HFFc6 (cell line): ENCODE measurements at regions not wholly inside any gene's neighbourhood (a gene's known extent, or its start where the extent isn't known, plus 50 kb on each side); places are given as distances from the start of the nearest gene placed in this dataset.

Experiments used
- DNase-seq: peaks from one replicate; pipeline ENCODE4 v3.0.0-alpha.2; 2018
- H3K27ac Mint-ChIP-seq: 2 replicates; pipeline ENCODE4 v1.8.0; 2020; ENCODE audit warnings: mild to moderate bottlenecking, mixed read lengths
- H3K27me3 Mint-ChIP-seq: 2 replicates; pipeline ENCODE4 v1.8.0; 2021; ENCODE audit warnings: mild to moderate bottlenecking, moderate library complexity, mixed read lengths; ENCODE audit not compliant: insufficient read depth
- H3K36me3 Mint-ChIP-seq: 2 replicates; pipeline ENCODE4 v1.8.0; 2021; ENCODE audit warnings: low read depth, mixed read lengths
- H3K4me1 Mint-ChIP-seq: 2 replicates; pipeline ENCODE4 v1.8.0; 2020; ENCODE audit warnings: low read depth, mixed read lengths
- H3K4me3 Mint-ChIP-seq: 2 replicates; pipeline ENCODE4 v1.8.0; 2020; ENCODE audit warnings: mild to moderate bottlenecking, moderate library complexity, mixed read lengths
- H3K9me3 Mint-ChIP-seq: 2 replicates; pipeline ENCODE4 v1.8.0; 2020; ENCODE audit warnings: mild to moderate bottlenecking, mixed read lengths
- CTCF ChIP-seq: fragments of 200-600 bp; sonication (generic); IDR thresholded peaks from 2 replicates; pipeline ENCODE4 v1.5.0; 2021; ENCODE audit warnings: antibody characterized with exemption, mild to moderate bottlenecking

- Mint-ChIP-seq H3K4me3 (no peak overlapping the region), H3K4me1 (no peaks in the 10 kb centered on the region), H3K27me3 (no peaks in the 10 kb centered on the region), H3K36me3 (no peaks in the 10 kb centered on the region), H3K27ac (no peak overlapping the region), H3K9me3 (peaks cover 39% of the 10 kb centered on the region)
- no peak for DNase-seq
- no peak for TF ChIP-seq CTCF
Measured at GRCh38 chr7:8973601-8974000, 540.2 kb downstream of the NXPH1 start.

GRCh38 chr7:8975681-8976080 is 542.3 kb downstream of the NXPH1 start:
- Mint-ChIP-seq H3K27me3 (no peaks in the 10 kb centered on the region), H3K27ac (no peak overlapping the region), H3K4me1 (no peaks in the 10 kb centered on the region), H3K4me3 (no peak overlapping the region), H3K36me3 (no peaks in the 10 kb centered on the region), H3K9me3 (peaks cover 43% of the 10 kb centered on the region)
- TF ChIP-seq CTCF: no peak
- no peak for DNase-seq

- TF ChIP-seq CTCF: no peak
- Mint-ChIP-seq H3K27me3 (no peaks in the 10 kb centered on the region; the same call in 1 of the 2 replicates), H3K36me3 (no peaks in the 10 kb centered on the region), H3K4me3 (no peak overlapping the region), H3K4me1 (no peaks in the 10 kb centered on the region), H3K9me3 (peaks cover 41% of the 10 kb centered on the region), H3K27ac (no peak overlapping the region)
- DNase-seq: no peak
Measured at GRCh38 chr7:8982338-8982992, 549.1 kb downstream of the NXPH1 start.

- Mint-ChIP-seq H3K4me1 (no peaks in the 10 kb centered on the region), H3K36me3 (no peaks in the 10 kb centered on the region), H3K4me3 (no peak overlapping the region), H3K27ac (no peak overlapping the region), H3K27me3 (no peaks in the 10 kb centered on the region; the same call in 1 of the 2 replicates), H3K9me3 (peaks cover 33% of the 10 kb centered on the region)
- no peak for TF ChIP-seq CTCF
- DNase-seq: no peak
Measured at GRCh38 chr7:8985255-8985654, 551.8 kb downstream of the NXPH1 start.

- H3K4me1 Mint-ChIP-seq: no peaks in the 10 kb centered on the region
- no peak overlapping the region for H3K4me3 Mint-ChIP-seq
- H3K27ac Mint-ChIP-seq: no peak overlapping the region
- no peaks in the 10 kb centered on the region; the same call in 1 of the 2 replicates for H3K27me3 Mint-ChIP-seq
- no peak for DNase-seq
- H3K9me3 Mint-ChIP-seq: peaks cover 30% of the 10 kb centered on the region
- no peak for TF ChIP-seq CTCF
- H3K36me3 Mint-ChIP-seq: no peaks in the 10 kb centered on the region
Measured at GRCh38 chr7:8988267-8988666, 554.9 kb downstream of the NXPH1 start.
